Type B pancreatic cell (in vitro differentiated cells): ENCODE measurements at regions not wholly inside any gene's neighbourhood (a gene's known extent, or its start where the extent isn't known, plus 50 kb on each side); places are given as distances from the start of the nearest gene placed in this dataset.

Experiments used
- DNase-seq: peaks from one replicate; pipeline ENCODE4 v3.0.0; 2021; ENCODE audit warnings: mixed read lengths; ENCODE audit not compliant: unreplicated experiment; ENCODE audit errors: extremely low spot score
- H3K27ac Mint-ChIP-seq: 2 replicates; pipeline ENCODE4 v1.8.0; 2021; ENCODE audit warnings: mild to moderate bottlenecking, mixed read lengths
- H3K27me3 Mint-ChIP-seq: 2 replicates; pipeline ENCODE4 v1.8.0; 2021; ENCODE audit warnings: mixed read lengths
- H3K36me3 Mint-ChIP-seq: 2 replicates; pipeline ENCODE4 v1.8.0; 2021; ENCODE audit warnings: mixed read lengths
- H3K4me1 Mint-ChIP-seq: one replicate; pipeline ENCODE4 v1.8.0; 2021; ENCODE audit warnings: mixed read lengths; ENCODE audit not compliant: unreplicated experiment
- H3K4me3 Mint-ChIP-seq: 2 replicates; pipeline ENCODE4 v1.8.0; 2021; ENCODE audit warnings: mild to moderate bottlenecking, mixed read lengths
- H3K9me3 Mint-ChIP-seq: 2 replicates; pipeline ENCODE4 v1.8.0; 2021; ENCODE audit warnings: mixed read lengths
- CTCF ChIP-seq: fragments of 200-600 bp; sonication (generic); conservative IDR thresholded peaks from 2 replicates; pipeline ENCODE4 v1.5.0; 2021; ENCODE audit warnings: antibody characterized with exemption, mild to moderate bottlenecking

- peaks cover 17% of the 10 kb centered on the region for H3K4me1 Mint-ChIP-seq
- H3K9me3 Mint-ChIP-seq, result peaks cover 3% of the 10 kb centered on the region
- H3K36me3 Mint-ChIP-seq, result no peaks in the 10 kb centered on the region
- H3K27ac Mint-ChIP-seq, result no peak overlapping the region
- no peak overlapping the region for H3K4me3 Mint-ChIP-seq
- no peak for TF ChIP-seq CTCF
- H3K27me3 Mint-ChIP-seq, result peaks cover 31% of the 10 kb centered on the region
- DNase-seq, result no peak
Measured at GRCh38 chr5:171678646-171679045, 107.0 kb upstream of the SMIM23 start.

- no peak for DNase-seq
- Mint-ChIP-seq H3K4me1 (peaks cover 10% of the 10 kb centered on the region), H3K4me3 (no peak overlapping the region), H3K36me3 (no peaks in the 10 kb centered on the region), H3K27ac (peak overlapping the region; percentile 43), H3K9me3 (no peaks in the 10 kb centered on the region), H3K27me3 (peaks cover 26% of the 10 kb centered on the region)
- TF ChIP-seq CTCF, result no peak
Measured at GRCh38 chr5:171680485-171680884, 105.1 kb upstream of the SMIM23 start.

DNA sequence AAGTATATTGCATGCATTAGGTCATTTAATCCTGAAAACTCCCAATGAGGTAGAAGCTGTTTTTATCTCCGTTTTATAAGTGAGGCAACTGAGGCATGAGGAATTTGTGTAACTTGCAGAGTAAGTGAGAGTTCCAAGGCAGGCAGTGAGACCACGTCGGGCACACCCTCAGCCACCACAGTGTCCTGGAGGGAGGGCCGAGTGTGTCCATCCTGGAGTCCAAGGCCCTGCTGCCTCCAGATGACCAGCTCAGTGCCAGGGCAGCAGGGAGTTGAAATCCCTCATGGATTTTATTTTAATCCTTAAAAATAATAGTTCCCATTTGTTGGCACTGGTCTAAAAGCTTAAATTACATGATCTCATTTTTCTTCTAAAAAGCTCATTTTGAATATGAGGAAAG is 104.6 kb upstream of the SMIM23 start:
- Mint-ChIP-seq H3K27ac (no peak overlapping the region), H3K4me3 (no peak overlapping the region), H3K27me3 (peaks cover 25% of the 10 kb centered on the region), H3K9me3 (no peaks in the 10 kb centered on the region), H3K4me1 (peaks cover 10% of the 10 kb centered on the region), H3K36me3 (no peaks in the 10 kb centered on the region)
- no peak for TF ChIP-seq CTCF
- DNase-seq, result peak; percentile 32

- Mint-ChIP-seq H3K4me3 (no peak overlapping the region), H3K27me3 (peaks cover 23% of the 10 kb centered on the region), H3K36me3 (no peaks in the 10 kb centered on the region), H3K4me1 (peaks cover 5% of the 10 kb centered on the region), H3K9me3 (no peaks in the 10 kb centered on the region), H3K27ac (no peak overlapping the region)
- no peak for DNase-seq
- TF ChIP-seq CTCF, result no peak
Measured at GRCh38 chr5:171681677-171682076, 103.9 kb upstream of the SMIM23 start.

- H3K4me1 Mint-ChIP-seq, result peaks cover 5% of the 10 kb centered on the region
Measured at GRCh38 chr5:171682801-171683200, 102.8 kb upstream of the SMIM23 start.

More at GRCh38 chr5:171682801-171683200, 102.8 kb upstream of the SMIM23 start:
- TF ChIP-seq CTCF, result no peak
- H3K36me3 Mint-ChIP-seq, result no peaks in the 10 kb centered on the region
- H3K27me3 Mint-ChIP-seq, result peaks cover 24% of the 10 kb centered on the region
- no peak for DNase-seq
- H3K9me3 Mint-ChIP-seq, result no peaks in the 10 kb centered on the region
- H3K4me3 Mint-ChIP-seq, result no peak overlapping the region
- H3K27ac Mint-ChIP-seq, result no peak overlapping the region
